Mesothelial cell of epicardium (in vitro differentiated cells): ENCODE measurements at regions not wholly inside any gene's neighbourhood (a gene's known extent, or its start where the extent isn't known, plus 50 kb on each side); places are given as distances from the start of the nearest gene placed in this dataset.

Experiments used
- DNase-seq, 2 experiments: peaks; one replicate each; pipeline ENCODE4 v3.0.0; 2021; ENCODE audit warnings: low spot score in 2 of 2; ENCODE audit not compliant: unreplicated experiment in 2 of 2
- H3K27ac Mint-ChIP-seq: 2 replicates; pipeline ENCODE4 v1.8.0; 2021; ENCODE audit warnings: mixed read lengths
- H3K27me3 Mint-ChIP-seq: 2 replicates; pipeline ENCODE4 v1.8.0; 2021; ENCODE audit warnings: low read depth, mixed read lengths
- H3K36me3 Mint-ChIP-seq: 2 replicates; pipeline ENCODE4 v1.8.0; 2021; ENCODE audit warnings: mixed read lengths
- H3K4me1 Mint-ChIP-seq: 2 replicates; pipeline ENCODE4 v1.8.0; 2021; ENCODE audit warnings: mixed read lengths
- H3K4me3 Mint-ChIP-seq: 2 replicates; pipeline ENCODE4 v1.8.0; 2021; ENCODE audit warnings: mild to moderate bottlenecking, moderate library complexity, mixed read lengths
- H3K9me3 Mint-ChIP-seq: 2 replicates; pipeline ENCODE4 v1.8.0; 2021; ENCODE audit warnings: mixed read lengths
- CTCF ChIP-seq: fragments of 200-600 bp; sonication (generic); IDR thresholded peaks from one replicate; pipeline ENCODE4 v1.5.0; 2021; ENCODE audit warnings: antibody characterized with exemption; ENCODE audit not compliant: unreplicated experiment

- Mint-ChIP-seq H3K9me3 (peaks cover 22% of the 10 kb centered on the region), H3K27me3 (no peaks in the 10 kb centered on the region), H3K4me1 (peaks cover 1% of the 10 kb centered on the region), H3K36me3 (no peaks in the 10 kb centered on the region), H3K27ac (no peak overlapping the region), H3K4me3 (no peak overlapping the region)
- TF ChIP-seq CTCF = no peak
- DNase-seq = no peak
Measured at GRCh38 chr5:107310181-107310580, 360.6 kb downstream of the EFNA5 start.

DNA sequence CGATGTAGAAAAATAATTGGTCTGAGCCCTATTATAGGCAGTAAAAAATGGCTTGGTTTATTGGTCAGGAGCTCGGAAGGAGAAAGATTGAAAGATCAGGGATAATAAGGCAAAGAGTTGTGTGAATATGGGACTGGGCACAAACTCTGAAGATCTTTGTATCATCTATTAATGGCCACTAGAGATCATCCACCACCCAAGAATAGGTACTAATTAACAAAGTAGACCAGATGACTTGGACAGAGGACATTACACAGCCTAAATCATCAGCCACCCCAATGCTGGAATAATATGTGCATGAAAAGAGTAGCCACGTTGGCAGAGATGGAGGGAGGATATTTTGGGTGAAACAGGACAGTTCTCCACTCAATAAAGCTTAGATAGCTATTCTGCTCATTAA is 364.1 kb downstream of the EFNA5 start:
- no peak overlapping the region for H3K27ac Mint-ChIP-seq
- no peak for TF ChIP-seq CTCF
- no peak overlapping the region for H3K4me3 Mint-ChIP-seq
- peaks cover 25% of the 10 kb centered on the region for H3K4me1 Mint-ChIP-seq
- H3K27me3 Mint-ChIP-seq = no peaks in the 10 kb centered on the region
- no peak for DNase-seq
- H3K9me3 Mint-ChIP-seq = peaks cover 17% of the 10 kb centered on the region
- no peaks in the 10 kb centered on the region for H3K36me3 Mint-ChIP-seq

- TF ChIP-seq CTCF = no peak
Measured at GRCh38 chr5:107306002-107306401, 364.7 kb downstream of the EFNA5 start.

DNA sequence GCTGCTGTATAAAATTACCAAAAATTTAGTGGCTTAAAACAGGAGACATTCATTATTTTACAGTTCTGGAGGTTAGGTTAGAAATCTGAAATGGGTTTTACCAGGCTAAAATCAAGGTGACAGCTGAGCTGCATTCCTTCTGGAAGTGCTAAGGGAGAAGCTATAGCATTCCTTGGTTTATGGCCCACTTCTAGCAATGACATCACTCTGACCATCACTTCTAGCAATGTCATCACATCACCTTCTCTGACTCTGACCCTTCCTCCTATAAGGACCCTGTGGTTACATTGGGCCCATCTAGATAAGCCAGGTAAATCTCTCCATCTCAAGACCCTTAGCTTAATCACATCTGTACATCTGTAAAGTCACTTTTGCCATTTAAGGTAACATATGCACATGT is 366.1 kb downstream of the EFNA5 start:
- H3K4me3 Mint-ChIP-seq = no peak overlapping the region
- no peak for DNase-seq
- H3K27ac Mint-ChIP-seq = no peak overlapping the region
- TF ChIP-seq CTCF = no peak
- H3K36me3 Mint-ChIP-seq = no peaks in the 10 kb centered on the region
- H3K9me3 Mint-ChIP-seq = peaks cover 12% of the 10 kb centered on the region
- peaks cover 37% of the 10 kb centered on the region for H3K4me1 Mint-ChIP-seq
- no peaks in the 10 kb centered on the region for H3K27me3 Mint-ChIP-seq

More at GRCh38 chr5:107306002-107306401, 364.7 kb downstream of the EFNA5 start:
- Mint-ChIP-seq H3K4me1 (peaks cover 31% of the 10 kb centered on the region), H3K27me3 (no peaks in the 10 kb centered on the region), H3K36me3 (no peaks in the 10 kb centered on the region), H3K4me3 (no peak overlapping the region), H3K9me3 (peaks cover 17% of the 10 kb centered on the region), H3K27ac (no peak overlapping the region)
- DNase-seq = no peak

GRCh38 chr5:107303171-107303968 is 367.4 kb downstream of the EFNA5 start:
- TF ChIP-seq CTCF = no peak
- Mint-ChIP-seq H3K27me3 (no peaks in the 10 kb centered on the region), H3K4me3 (no peak overlapping the region), H3K36me3 (no peaks in the 10 kb centered on the region), H3K4me1 (peaks cover 40% of the 10 kb centered on the region), H3K27ac (peak overlapping the region; percentile 65), H3K9me3 (peaks cover 8% of the 10 kb centered on the region)
- DNase-seq = no peak

DNA sequence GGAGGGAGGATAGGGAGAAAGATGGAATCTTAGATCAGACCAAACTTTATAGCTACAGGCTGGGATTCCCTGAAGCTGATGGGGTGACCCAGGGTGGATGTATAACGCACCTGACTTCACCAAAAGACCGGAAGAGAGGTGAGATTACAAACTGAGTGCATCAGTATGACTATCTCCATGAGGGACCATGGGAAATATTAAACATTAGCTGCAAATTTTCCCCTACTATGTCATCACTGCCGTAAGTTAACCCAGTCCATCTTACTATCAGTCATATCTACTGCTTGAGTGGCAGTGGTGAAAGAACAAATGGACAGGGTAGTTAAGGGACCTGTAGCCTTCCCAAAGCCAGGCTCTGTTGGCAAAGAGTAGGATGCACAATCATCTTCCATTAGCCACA is 368.3 kb downstream of the EFNA5 start:
- H3K4me1 Mint-ChIP-seq = peaks cover 40% of the 10 kb centered on the region
- no peak for TF ChIP-seq CTCF
- DNase-seq = no peak
- no peaks in the 10 kb centered on the region for H3K36me3 Mint-ChIP-seq
- peaks cover 16% of the 10 kb centered on the region for H3K9me3 Mint-ChIP-seq
- no peak overlapping the region for H3K4me3 Mint-ChIP-seq
- H3K27ac Mint-ChIP-seq = no peak overlapping the region
- no peaks in the 10 kb centered on the region for H3K27me3 Mint-ChIP-seq
